GM21786 (cell line): ENCODE measurements at regions not wholly inside any gene's neighbourhood (a gene's known extent, or its start where the extent isn't known, plus 50 kb on each side); places are given as distances from the start of the nearest gene placed in this dataset.
"Not testable (repeated sequence)": the region's sequence is repeated elsewhere in the genome, so short reads cannot be mapped to it uniquely, and the experiment has no call there.

ENCODE experiments used
- ATAC-seq: cut with Tn5 transposase; IDR thresholded peaks from one replicate; pipeline ENCODE4 v1.9.1; 2021; ENCODE audit not compliant: unreplicated experiment

GRCh38 chr2:134063916-134064315 is 190.0 kb upstream of the MGAT5 start:
- ATAC-seq, result not testable (repeated sequence)

- ATAC-seq, result no peak
Measured at GRCh38 chr2:134070281-134070741, 183.6 kb upstream of the MGAT5 start.

GRCh38 chr2:134072341-134072740 is 181.5 kb upstream of the MGAT5 start:
- ATAC-seq, result no peak

GRCh38 chr2:134073023-134073422 is 180.8 kb upstream of the MGAT5 start:
- ATAC-seq, result no peak

- ATAC-seq, result no peak
Measured at GRCh38 chr2:134074619-134075018, 179.3 kb upstream of the MGAT5 start.

- ATAC-seq, result no peak
Measured at GRCh38 chr2:134075204-134075603, 178.7 kb upstream of the MGAT5 start.

GRCh38 chr2:134078354-134078753 is 175.5 kb upstream of the MGAT5 start:
- ATAC-seq, result no peak

- ATAC-seq, result peak; percentile 98
Measured at GRCh38 chr2:134079373-134079772, 174.5 kb upstream of the MGAT5 start.

GRCh38 chr2:134080386-134081089 is 173.3 kb upstream of the MGAT5 start:
- no peak for ATAC-seq

- no peak for ATAC-seq
Measured at GRCh38 chr2:134081238-134081938, 172.5 kb upstream of the MGAT5 start.

- no peak for ATAC-seq
Measured at GRCh38 chr2:134083548-134083947, 170.3 kb upstream of the MGAT5 start.

- ATAC-seq, result no peak
Measured at GRCh38 chr2:134086594-134087219, 167.2 kb upstream of the MGAT5 start.

GRCh38 chr2:134087371-134087921 is 166.4 kb upstream of the MGAT5 start:
- ATAC-seq, result peak; percentile 84

- no peak for ATAC-seq
Measured at GRCh38 chr2:134089454-134089853, 164.4 kb upstream of the MGAT5 start.

- no peak for ATAC-seq
Measured at GRCh38 chr2:134097740-134098139, 156.1 kb upstream of the MGAT5 start.

GRCh38 chr2:134098321-134098720 is 155.6 kb upstream of the MGAT5 start:
- no peak for ATAC-seq

GRCh38 chr2:134099273-134099672 is 154.6 kb upstream of the MGAT5 start:
- ATAC-seq, result no peak

GRCh38 chr2:134103196-134103595 is 150.7 kb upstream of the MGAT5 start:
- no peak for ATAC-seq

GRCh38 chr2:134104754-134105153 is 149.1 kb upstream of the MGAT5 start:
- ATAC-seq, result no peak

GRCh38 chr2:134107402-134107801 is 146.5 kb upstream of the MGAT5 start:
- no peak for ATAC-seq

- ATAC-seq, result no peak
Measured at GRCh38 chr2:134108113-134108512, 145.8 kb upstream of the MGAT5 start.

- ATAC-seq, result no peak
Measured at GRCh38 chr2:134109246-134109645, 144.6 kb upstream of the MGAT5 start.
